ENCODE measurements at regions not wholly inside any gene's neighbourhood (a gene's known extent, or its start where the extent isn't known, plus 50 kb on each side); places are given as distances from the start of the nearest gene placed in this dataset.

- no peaks in the 10 kb centered on the region for H3K9me3 ChIP-seq
- no peak for TF ChIP-seq POLR2A (IDR thresholded peaks at IDR 0.05)
- no peak for TF ChIP-seq CTCF (IDR thresholded peaks at IDR 0.05)
- no peak for TF ChIP-seq POLR2AphosphoS5 (IDR thresholded peaks at IDR 0.05)
- DNase-seq (ENCODE audit: low spot score in 2 of 2) = no peak
- no peak overlapping the region for H3K27ac ChIP-seq
- H3K36me3 ChIP-seq = no peaks in the 10 kb centered on the region
- no peaks in the 10 kb centered on the region for H3K27me3 ChIP-seq
- no peaks in the 10 kb centered on the region for H3K4me1 ChIP-seq
- no peak overlapping the region for H3K4me3 ChIP-seq
- intact Hi-C loops (cut with DNase I; ENCODE audit: low total_unique reads) = no loop called here
Observed at GRCh38 chr17:69876757-69877156, 198.3 kb upstream of the KCNJ16 start.

- no peak overlapping the region for H3K4me3 ChIP-seq
- no peaks in the 10 kb centered on the region for H3K36me3 ChIP-seq
- TF ChIP-seq CTCF (IDR thresholded peaks at IDR 0.05) (no peak), POLR2AphosphoS5 (IDR thresholded peaks at IDR 0.05) (no peak), POLR2A (IDR thresholded peaks at IDR 0.05) (no peak)
- DNase-seq (ENCODE audit: low spot score in 2 of 2) = no peak
- no peaks in the 10 kb centered on the region for H3K27me3 ChIP-seq
- H3K9me3 ChIP-seq = no peaks in the 10 kb centered on the region
- no peaks in the 10 kb centered on the region for H3K4me1 ChIP-seq
- intact Hi-C loops (cut with DNase I; ENCODE audit: low total_unique reads) = no loop called here
- no peak overlapping the region for H3K27ac ChIP-seq
Observed at GRCh38 chr17:69878661-69879060, 196.4 kb upstream of the KCNJ16 start.

- Histone ChIP-seq H3K27me3 (no peaks in the 10 kb centered on the region), H3K4me3 (no peak overlapping the region), H3K27ac (no peak overlapping the region), H3K4me1 (no peaks in the 10 kb centered on the region), H3K9me3 (no peaks in the 10 kb centered on the region), H3K36me3 (no peaks in the 10 kb centered on the region)
- intact Hi-C loops (cut with DNase I; ENCODE audit: low total_unique reads) = no loop called here
- DNase-seq (ENCODE audit: low spot score in 2 of 2) = no peak
- no peak for TF ChIP-seq POLR2A (IDR thresholded peaks at IDR 0.05)
- TF ChIP-seq CTCF (IDR thresholded peaks at IDR 0.05) = no peak
- no peak for TF ChIP-seq POLR2AphosphoS5 (IDR thresholded peaks at IDR 0.05)
Observed at GRCh38 chr17:69879576-69879975, 195.4 kb upstream of the KCNJ16 start.

- no peaks in the 10 kb centered on the region for H3K4me1 ChIP-seq
- TF ChIP-seq CTCF (IDR thresholded peaks at IDR 0.05) (no peak), POLR2AphosphoS5 (IDR thresholded peaks at IDR 0.05) (no peak), POLR2A (IDR thresholded peaks at IDR 0.05) (no peak)
- no peaks in the 10 kb centered on the region for H3K9me3 ChIP-seq
- DNase-seq (ENCODE audit: low spot score in 2 of 2) = no peak
- intact Hi-C loops (cut with DNase I; ENCODE audit: low total_unique reads) = no loop called here
- H3K27me3 ChIP-seq = no peaks in the 10 kb centered on the region
- no peak overlapping the region for H3K4me3 ChIP-seq
- no peaks in the 10 kb centered on the region for H3K36me3 ChIP-seq
- H3K27ac ChIP-seq = no peak overlapping the region
Observed at GRCh38 chr17:69880591-69881112, 194.4 kb upstream of the KCNJ16 start.

- no peaks in the 10 kb centered on the region for H3K36me3 ChIP-seq
- no peak for TF ChIP-seq POLR2A (IDR thresholded peaks at IDR 0.05)
- TF ChIP-seq POLR2AphosphoS5 (IDR thresholded peaks at IDR 0.05) = no peak
- TF ChIP-seq CTCF (IDR thresholded peaks at IDR 0.05) = no peak
- intact Hi-C loops (cut with DNase I; ENCODE audit: low total_unique reads) = no loop called here
- H3K27me3 ChIP-seq = no peaks in the 10 kb centered on the region
- H3K4me1 ChIP-seq = no peaks in the 10 kb centered on the region
- DNase-seq (ENCODE audit: low spot score in 2 of 2) = no peak
- H3K9me3 ChIP-seq = no peaks in the 10 kb centered on the region
- H3K4me3 ChIP-seq = no peak overlapping the region
- no peak overlapping the region for H3K27ac ChIP-seq
Observed at GRCh38 chr17:69882281-69882680, 192.7 kb upstream of the KCNJ16 start.

All from breast epithelium (tissue), 4 donors.